Thyroid gland (tissue), 4 donors: ENCODE measurements at regions not wholly inside any gene's neighbourhood (a gene's known extent, or its start where the extent isn't known, plus 50 kb on each side); places are given as distances from the start of the nearest gene placed in this dataset.

Experiments used
- DNase-seq, 2 donors: peaks; one replicate each; pipeline ENCODE4 v3.0.0-alpha.2; 2019
- H3K27ac ChIP-seq, 3 donors: fragments of 200-600 bp; sonication (generic); 1 replicate in 2 of 3; 2 replicates in 1 of 3; pipeline ENCODE4 v1.5.1; 2016 to 2019; ENCODE audit warnings: mild to moderate bottlenecking in 1 of 3, moderate library complexity in 1 of 3
- H3K27me3 ChIP-seq: fragments of 200-600 bp; sonication (generic); one replicate; pipeline ENCODE4 v1.5.1; 2019
- H3K36me3 ChIP-seq, 2 donors: fragments of 200-600 bp; sonication (generic); one replicate each; pipeline ENCODE4 v1.5.1; 2016 to 2019
- H3K4me1 ChIP-seq, 2 donors: fragments of 200-600 bp; sonication (generic); one replicate each; pipeline ENCODE4 v1.5.1; 2017 to 2019
- H3K4me3 ChIP-seq, 3 donors: fragments of 200-600 bp; sonication (generic); replicated peaks in 1 of 3; 1 replicate in 2 of 3; 2 replicates in 1 of 3; pipeline ENCODE4 v1.5.1; 2016; ENCODE audit warnings: mild to moderate bottlenecking in 1 of 3
- H3K9me3 ChIP-seq: fragments of 200-600 bp; sonication (generic); one replicate; pipeline ENCODE4 v1.5.1; 2017
- CTCF ChIP-seq, 6 experiments: fragments of 200-600 bp in 3 of 6; fragments of 450-650 bp in 3 of 6; sonication (generic) in 3 of 6; IDR thresholded peaks; one replicate each; pipeline ENCODE4 v1.5.1; 2016 to 2019; ENCODE audit warnings: antibody characterized with exemption in 6 of 6, mild to moderate bottlenecking in 2 of 6, inconsistent platforms in 1 of 6, moderate library complexity in 1 of 6
- POLR2A ChIP-seq, 2 donors: fragments of 450-650 bp; IDR thresholded peaks; one replicate each; pipeline ENCODE4 v1.6.1; 2017; ENCODE audit warnings: antibody characterized with exemption in 2 of 2, mild to moderate bottlenecking in 2 of 2, moderate library complexity in 1 of 2
- WGBS, 2 donors: methylation state at CpG; one replicate each; pipeline ENCODE4 v1.1.5; 2017; 5-methylcytosine and 5-hydroxymethylcytosine counted together
- intact Hi-C: fragments of 100-400 bp; cut with DNase I; formaldehyde crosslinking; loops from one replicate; pipeline ENCODE4 v1.15.1; 2023

GRCh38 chr15:39156646-39157250, 424.1 kb upstream of the THBS1 start:
- intact Hi-C loops: no loop called here
- H3K27me3 ChIP-seq: no peaks in the 10 kb centered on the region
- 70 to 73% methylated on average over 2 of the region's 2 CpGs for whole genome bisulfite sequencing, 2 donors

GRCh38 chr15:39157882-39158281, 423.0 kb upstream of the THBS1 start:
- no peaks in the 10 kb centered on the region for H3K9me3 ChIP-seq
- H3K4me3 ChIP-seq: no peak overlapping the region
- no peaks in the 10 kb centered on the region for H3K27me3 ChIP-seq
- no peak for DNase-seq
- 53 to 87% methylated on average over 1 of the region's 1 CpG for WGBS, 2 donors
- H3K27ac ChIP-seq: no peak overlapping the region
- TF ChIP-seq CTCF (IDR thresholded peaks at IDR 0.05) (no peak), POLR2A (IDR thresholded peaks at IDR 0.05) (no peak)
- H3K4me1 ChIP-seq: peaks cover 0 to 4% of the 10 kb centered on the region in 2 donors
- H3K36me3 ChIP-seq: no peaks in the 10 kb centered on the region
- intact Hi-C loops: no loop called here

More at GRCh38 chr15:39156646-39157250, 424.1 kb upstream of the THBS1 start:
- peak in 1 of 2 donors; percentile 6 for DNase-seq
- Histone ChIP-seq H3K27ac (peak overlapping the region in 1 of 3 donors; percentile 31), H3K9me3 (no peaks in the 10 kb centered on the region), H3K4me1 (peaks cover 0 to 4% of the 10 kb centered on the region in 2 donors), H3K4me3 (no peak overlapping the region), H3K36me3 (no peaks in the 10 kb centered on the region)
- no peak for TF ChIP-seq CTCF (IDR thresholded peaks at IDR 0.05)

- TF ChIP-seq POLR2A (IDR thresholded peaks at IDR 0.05): no peak
- no peak for TF ChIP-seq CTCF (IDR thresholded peaks at IDR 0.05)
- no peak for DNase-seq
- no peaks in the 10 kb centered on the region for H3K4me1 ChIP-seq
- H3K36me3 ChIP-seq: no peaks in the 10 kb centered on the region
- no peaks in the 10 kb centered on the region for H3K9me3 ChIP-seq
- H3K4me3 ChIP-seq: no peak overlapping the region
- H3K27ac ChIP-seq: no peak overlapping the region
- no peaks in the 10 kb centered on the region for H3K27me3 ChIP-seq
- intact Hi-C loops: no loop called here
Measured at GRCh38 chr15:39159833-39160232, 421.0 kb upstream of the THBS1 start.

GRCh38 chr15:39161096-39161495, 419.8 kb upstream of the THBS1 start:
- Histone ChIP-seq H3K4me3 (no peak overlapping the region), H3K9me3 (no peaks in the 10 kb centered on the region), H3K4me1 (no peaks in the 10 kb centered on the region), H3K36me3 (no peaks in the 10 kb centered on the region), H3K27me3 (no peaks in the 10 kb centered on the region), H3K27ac (no peak overlapping the region)
- no peak for TF ChIP-seq CTCF (IDR thresholded peaks at IDR 0.05)
- TF ChIP-seq POLR2A (IDR thresholded peaks at IDR 0.05): no peak
- 89 to 98% methylated on average over 1 of the region's 1 CpG for WGBS, 2 donors
- no peak for DNase-seq
- intact Hi-C loops: no loop called here

- Histone ChIP-seq H3K4me3 (no peak overlapping the region), H3K4me1 (no peaks in the 10 kb centered on the region), H3K9me3 (no peaks in the 10 kb centered on the region), H3K27ac (no peak overlapping the region), H3K36me3 (no peaks in the 10 kb centered on the region), H3K27me3 (no peaks in the 10 kb centered on the region)
- TF ChIP-seq POLR2A (IDR thresholded peaks at IDR 0.05) (no peak), CTCF (IDR thresholded peaks at IDR 0.05) (no peak)
- WGBS, 2 donors: 88 to 92% methylated on average over 2 of the region's 2 CpGs
- intact Hi-C loops: no loop called here
- no peak for DNase-seq
Measured at GRCh38 chr15:39165020-39165706, 415.7 kb upstream of the THBS1 start.
